ENCODE measurements at regions not wholly inside any gene's neighbourhood (a gene's known extent, or its start where the extent isn't known, plus 50 kb on each side); places are given as distances from the start of the nearest gene placed in this dataset.

- TF ChIP-seq CTCF (IDR thresholded peaks at IDR 0.05), result no peak
- TF ChIP-seq POLR2A (IDR thresholded peaks at IDR 0.05), result no peak
These were observed 72.4 kb upstream of the HAAO start for GRCh38 chr2:42864641-42865280.
